ENCODE measurements at regions not wholly inside any gene's neighbourhood (a gene's known extent, or its start where the extent isn't known, plus 50 kb on each side); places are given as distances from the start of the nearest gene placed in this dataset.
A peak's percentile ranks its signal among the peaks of the same experiment; 100 is the strongest.

DNA sequence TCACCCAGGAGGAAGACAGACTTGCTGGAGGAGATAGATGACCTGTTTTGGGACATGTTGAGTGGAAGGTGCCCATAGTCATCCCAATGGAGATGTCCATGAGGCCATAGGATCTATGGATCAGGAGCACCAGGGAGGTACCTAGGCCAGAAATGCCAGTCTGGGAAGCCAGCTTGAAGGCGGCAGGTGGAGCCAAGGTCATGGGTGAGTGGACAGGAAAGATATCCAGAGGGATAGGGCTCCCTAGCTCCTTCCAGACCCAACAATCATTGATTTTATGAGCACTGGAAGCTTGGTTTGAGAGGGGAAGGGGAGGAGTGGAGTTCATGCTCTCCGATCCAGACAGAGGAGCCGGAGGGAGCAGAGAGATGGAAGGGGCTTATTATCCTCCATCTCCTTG is 252.6 kb downstream of the CDK5RAP2 start:
- no peaks in the 10 kb centered on the region for H3K4me1 ChIP-seq

DNA sequence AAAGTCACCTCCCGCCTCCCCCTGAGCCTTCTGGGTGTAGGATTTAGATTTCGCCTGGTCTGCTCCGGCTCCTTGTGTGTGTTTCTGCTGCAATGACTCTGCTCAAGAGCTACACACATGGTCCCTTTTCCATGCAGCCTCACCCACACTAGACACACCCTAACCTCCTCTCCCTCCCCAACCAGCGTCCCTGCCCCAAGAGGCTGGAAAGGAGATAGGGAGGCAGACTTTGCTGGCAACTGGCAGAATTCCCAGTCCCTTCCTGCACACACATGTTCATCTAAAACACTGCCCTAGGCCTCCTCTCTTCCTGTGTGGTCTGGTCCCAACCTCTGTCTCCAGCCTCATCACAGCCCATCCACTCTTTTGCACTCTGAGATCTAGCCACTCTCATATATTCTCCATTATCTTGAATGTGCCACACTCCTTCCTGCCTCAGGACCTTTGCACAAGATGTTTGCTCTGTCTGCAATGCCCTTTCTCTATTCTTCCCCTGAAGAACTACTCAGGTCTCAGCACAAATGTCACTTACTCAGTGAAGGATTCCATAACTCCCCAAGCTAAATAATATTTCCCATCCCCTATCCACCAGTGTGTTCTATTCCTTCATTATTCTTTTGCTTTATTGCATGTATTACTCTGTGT is 253.8 kb downstream of the CDK5RAP2 start:
- CTCF ChIA-PET = no interaction called here
- H3K4me2 ChIP-seq = no peak overlapping the region
- FAIRE-seq (no peak), ATAC-seq (no peak), DNase-seq (ENCODE audit: low read depth in 1 of 2, low spot score in 1 of 2) (no peak)
- H3K27ac ChIP-seq = no peak overlapping the region
- H3K4me1 ChIP-seq = no peaks in the 10 kb centered on the region
- POLR2A ChIA-PET = no interaction called here
- no peak overlapping the region for H3K4me3 ChIP-seq
- no peaks in the 10 kb centered on the region for H3K9me3 ChIP-seq
- TF ChIP-seq, protein P1, sequence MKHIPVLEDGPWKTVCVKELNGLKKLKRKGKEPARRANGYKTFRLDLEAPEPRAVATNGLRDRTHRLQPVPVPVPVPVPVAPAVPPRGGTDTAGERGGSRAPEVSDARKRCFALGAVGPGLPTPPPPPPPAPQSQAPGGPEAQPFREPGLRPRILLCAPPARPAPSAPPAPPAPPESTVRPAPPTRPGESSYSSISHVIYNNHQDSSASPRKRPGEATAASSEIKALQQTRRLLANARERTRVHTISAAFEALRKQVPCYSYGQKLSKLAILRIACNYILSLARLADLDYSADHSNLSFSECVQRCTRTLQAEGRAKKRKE (CRISPR knock-in tag; IDR thresholded peaks at IDR 0.05; ENCODE audit: low read depth) = no peak
- WGBS (ENCODE audit: missing lambda C conversion rate) = 39% methylated on average over 4 of the region's 4 CpGs

More for the DNA sequence above, 252.6 kb downstream of the CDK5RAP2 start:
- TF ChIP-seq HDAC2 (IDR thresholded peaks at IDR 0.05) = no peak
- 40% methylated on average over 3 of the region's 3 CpGs for WGBS (ENCODE audit: missing lambda C conversion rate)
- ATAC-seq (no peak), DNase-seq (ENCODE audit: low read depth in 1 of 2, low spot score in 1 of 2) (no peak), FAIRE-seq (no peak)
- ChIA-PET POLR2A (no interaction called here), CTCF (interaction anchor here (5.9 kb wide), 1 partner anchor 22 kb away, joined by 23 read pairs; no protein-coding TSS in a partner anchor)
- H3K4me2 ChIP-seq = no peak overlapping the region
- no peak overlapping the region for H3K27ac ChIP-seq
- no peak overlapping the region for H3K4me3 ChIP-seq
- no peaks in the 10 kb centered on the region for H3K9me3 ChIP-seq

DNA sequence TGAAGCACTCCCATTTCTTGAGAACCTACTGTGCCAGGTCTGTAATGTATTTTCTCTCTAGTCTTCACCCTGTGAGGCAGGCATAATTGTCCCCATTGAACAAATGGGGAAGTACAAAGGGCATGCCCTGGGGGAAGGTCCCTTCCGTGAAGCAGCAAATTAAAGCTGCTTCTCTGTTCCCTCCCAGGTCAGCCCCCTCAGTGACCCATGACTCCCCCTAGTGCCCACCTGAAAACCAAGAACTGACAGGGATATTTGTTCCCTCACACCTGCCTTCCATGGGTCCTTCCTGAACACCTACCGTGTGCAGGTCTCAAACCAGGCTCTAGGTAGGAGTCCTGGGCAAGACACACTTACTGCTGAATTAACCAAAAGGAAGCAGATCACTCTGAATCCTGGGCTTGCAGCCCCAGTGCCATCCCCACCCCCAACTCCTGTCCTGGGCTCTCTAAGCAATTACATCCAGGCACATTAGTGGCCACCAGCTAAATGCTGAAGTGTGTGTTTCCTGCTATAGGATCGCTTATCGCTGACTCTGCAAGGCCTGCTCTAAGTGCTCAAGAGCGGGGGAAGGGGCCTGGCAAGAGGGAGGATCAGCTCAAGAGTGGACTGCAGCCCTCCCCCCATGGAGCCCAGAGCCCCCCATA is 254.8 kb downstream of the CDK5RAP2 start:
- 44% methylated on average over 5 of the region's 5 CpGs for WGBS (ENCODE audit: missing lambda C conversion rate)
- H3K27ac ChIP-seq = no peak overlapping the region
- ChIA-PET POLR2A (no interaction called here), CTCF (interaction anchor here (1.0 kb wide), 1 partner anchor 12 kb away, joined by 3 read pairs; no protein-coding TSS in a partner anchor)
- peak in 1 of 2 experiments; percentile 34; a peak in 1 of 6 replicates for ATAC-seq
- no peak for FAIRE-seq
- no peak overlapping the region for H3K4me2 ChIP-seq
- H3K9me3 ChIP-seq = no peaks in the 10 kb centered on the region
- no peak overlapping the region for H3K4me3 ChIP-seq
- H3K4me1 ChIP-seq = no peaks in the 10 kb centered on the region
- TF ChIP-seq RAD21 (conservative IDR thresholded peaks at IDR 0.05 in 1 of 2, IDR thresholded peaks at IDR 0.05 in 1 of 2) = peak in 1 of 2 experiments; percentile 33; a peak in 1 of 5 replicates
- no peak for TF ChIP-seq NPAS2 (CRISPR knock-in tag; IDR thresholded peaks at IDR 0.05; ENCODE audit: borderline replicate concordance)
- no peak for DNase-seq (ENCODE audit: low read depth in 1 of 2, low spot score in 1 of 2)

DNA sequence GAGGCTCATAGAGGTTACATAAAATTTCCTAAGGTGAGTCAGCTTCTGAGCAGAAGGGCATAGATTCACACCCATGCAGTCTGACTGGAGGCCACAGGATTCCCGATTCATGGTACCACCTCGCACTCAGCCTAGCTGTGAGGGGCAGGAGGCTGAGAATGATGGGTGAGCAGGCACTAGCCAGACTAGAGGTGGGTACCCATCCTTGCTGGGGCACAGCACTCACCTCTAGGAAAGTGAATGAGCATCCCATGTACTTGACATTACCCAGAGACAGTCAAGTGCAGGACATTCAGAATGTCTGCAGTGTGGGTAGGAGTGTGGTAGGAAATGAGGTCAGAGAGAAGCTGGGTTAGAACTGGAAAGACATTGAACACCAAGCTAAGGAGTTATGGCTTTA is 255.5 kb downstream of the CDK5RAP2 start:
- H3K4me2 ChIP-seq = no peak overlapping the region
- no peak for ATAC-seq
- H3K27ac ChIP-seq = no peak overlapping the region
- no peaks in the 10 kb centered on the region for H3K9me3 ChIP-seq
- no peaks in the 10 kb centered on the region for H3K4me1 ChIP-seq
- ChIA-PET POLR2A (no interaction called here), CTCF (interaction anchor here (1.0 kb wide), 1 partner anchor 11 kb away, joined by 3 read pairs; no protein-coding TSS in a partner anchor)
- WGBS (ENCODE audit: missing lambda C conversion rate) = 54% methylated on average over 2 of the region's 2 CpGs
- no peak for FAIRE-seq
- TF ChIP-seq ZC3H11A (IDR thresholded peaks at IDR 0.05) = no peak
- no peak for TF ChIP-seq SMC3 (IDR thresholded peaks at IDR 0.05)
- no peak for TF ChIP-seq POLR2A (IDR thresholded peaks at IDR 0.05; ENCODE audit: low read length)
- TF ChIP-seq, protein P2, sequence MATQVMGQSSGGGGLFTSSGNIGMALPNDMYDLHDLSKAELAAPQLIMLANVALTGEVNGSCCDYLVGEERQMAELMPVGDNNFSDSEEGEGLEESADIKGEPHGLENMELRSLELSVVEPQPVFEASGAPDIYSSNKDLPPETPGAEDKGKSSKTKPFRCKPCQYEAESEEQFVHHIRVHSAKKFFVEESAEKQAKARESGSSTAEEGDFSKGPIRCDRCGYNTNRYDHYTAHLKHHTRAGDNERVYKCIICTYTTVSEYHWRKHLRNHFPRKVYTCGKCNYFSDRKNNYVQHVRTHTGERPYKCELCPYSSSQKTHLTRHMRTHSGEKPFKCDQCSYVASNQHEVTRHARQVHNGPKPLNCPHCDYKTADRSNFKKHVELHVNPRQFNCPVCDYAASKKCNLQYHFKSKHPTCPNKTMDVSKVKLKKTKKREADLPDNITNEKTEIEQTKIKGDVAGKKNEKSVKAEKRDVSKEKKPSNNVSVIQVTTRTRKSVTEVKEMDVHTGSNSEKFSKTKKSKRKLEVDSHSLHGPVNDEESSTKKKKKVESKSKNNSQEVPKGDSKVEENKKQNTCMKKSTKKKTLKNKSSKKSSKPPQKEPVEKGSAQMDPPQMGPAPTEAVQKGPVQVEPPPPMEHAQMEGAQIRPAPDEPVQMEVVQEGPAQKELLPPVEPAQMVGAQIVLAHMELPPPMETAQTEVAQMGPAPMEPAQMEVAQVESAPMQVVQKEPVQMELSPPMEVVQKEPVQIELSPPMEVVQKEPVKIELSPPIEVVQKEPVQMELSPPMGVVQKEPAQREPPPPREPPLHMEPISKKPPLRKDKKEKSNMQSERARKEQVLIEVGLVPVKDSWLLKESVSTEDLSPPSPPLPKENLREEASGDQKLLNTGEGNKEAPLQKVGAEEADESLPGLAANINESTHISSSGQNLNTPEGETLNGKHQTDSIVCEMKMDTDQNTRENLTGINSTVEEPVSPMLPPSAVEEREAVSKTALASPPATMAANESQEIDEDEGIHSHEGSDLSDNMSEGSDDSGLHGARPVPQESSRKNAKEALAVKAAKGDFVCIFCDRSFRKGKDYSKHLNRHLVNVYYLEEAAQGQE (IDR thresholded peaks at IDR 0.05) = no peak
- TF ChIP-seq, protein P3, sequence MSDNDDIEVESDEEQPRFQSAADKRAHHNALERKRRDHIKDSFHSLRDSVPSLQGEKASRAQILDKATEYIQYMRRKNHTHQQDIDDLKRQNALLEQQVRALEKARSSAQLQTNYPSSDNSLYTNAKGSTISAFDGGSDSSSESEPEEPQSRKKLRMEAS (IDR thresholded peaks at IDR 0.05) = no peak
- no peak for TF ChIP-seq BHLHE40 (IDR thresholded peaks at IDR 0.05; ENCODE audit: low read depth, low read length)
- TF ChIP-seq, protein P4, sequence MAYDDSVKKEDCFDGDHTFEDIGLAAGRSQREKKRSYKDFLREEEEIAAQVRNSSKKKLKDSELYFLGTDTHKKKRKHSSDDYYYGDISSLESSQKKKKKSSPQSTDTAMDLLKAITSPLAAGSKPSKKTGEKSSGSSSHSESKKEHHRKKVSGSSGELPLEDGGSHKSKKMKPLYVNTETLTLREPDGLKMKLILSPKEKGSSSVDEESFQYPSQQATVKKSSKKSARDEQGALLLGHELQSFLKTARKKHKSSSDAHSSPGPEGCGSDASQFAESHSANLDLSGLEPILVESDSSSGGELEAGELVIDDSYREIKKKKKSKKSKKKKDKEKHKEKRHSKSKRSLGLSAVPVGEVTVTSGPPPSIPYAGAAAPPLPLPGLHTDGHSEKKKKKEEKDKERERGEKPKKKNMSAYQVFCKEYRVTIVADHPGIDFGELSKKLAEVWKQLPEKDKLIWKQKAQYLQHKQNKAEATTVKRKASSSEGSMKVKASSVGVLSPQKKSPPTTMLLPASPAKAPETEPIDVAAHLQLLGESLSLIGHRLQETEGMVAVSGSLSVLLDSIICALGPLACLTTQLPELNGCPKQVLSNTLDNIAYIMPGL (CRISPR knock-in tag; IDR thresholded peaks at IDR 0.05; ENCODE audit: borderline replicate concordance) = no peak
- TF ChIP-seq CBX8 (IDR thresholded peaks at IDR 0.05) = no peak
- TF ChIP-seq NFE2L2 (conservative IDR thresholded peaks at IDR 0.05; ENCODE audit: low read length) = no peak
- TF ChIP-seq, protein P5, sequence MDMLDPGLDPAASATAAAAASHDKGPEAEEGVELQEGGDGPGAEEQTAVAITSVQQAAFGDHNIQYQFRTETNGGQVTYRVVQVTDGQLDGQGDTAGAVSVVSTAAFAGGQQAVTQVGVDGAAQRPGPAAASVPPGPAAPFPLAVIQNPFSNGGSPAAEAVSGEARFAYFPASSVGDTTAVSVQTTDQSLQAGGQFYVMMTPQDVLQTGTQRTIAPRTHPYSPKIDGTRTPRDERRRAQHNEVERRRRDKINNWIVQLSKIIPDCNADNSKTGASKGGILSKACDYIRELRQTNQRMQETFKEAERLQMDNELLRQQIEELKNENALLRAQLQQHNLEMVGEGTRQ (IDR thresholded peaks at IDR 0.05) = no peak
- no peak for TF ChIP-seq CHD2 (IDR thresholded peaks at IDR 0.05; ENCODE audit: low read length, partially characterized antibody)
- no peak overlapping the region for H3K4me3 ChIP-seq
- no peak for DNase-seq (ENCODE audit: low read depth in 1 of 2, low spot score in 1 of 2)

All from A549 (cell line).